ENCODE measurements at regions not wholly inside any gene's neighbourhood (a gene's known extent, or its start where the extent isn't known, plus 50 kb on each side); places are given as distances from the start of the nearest gene placed in this dataset.

DNA sequence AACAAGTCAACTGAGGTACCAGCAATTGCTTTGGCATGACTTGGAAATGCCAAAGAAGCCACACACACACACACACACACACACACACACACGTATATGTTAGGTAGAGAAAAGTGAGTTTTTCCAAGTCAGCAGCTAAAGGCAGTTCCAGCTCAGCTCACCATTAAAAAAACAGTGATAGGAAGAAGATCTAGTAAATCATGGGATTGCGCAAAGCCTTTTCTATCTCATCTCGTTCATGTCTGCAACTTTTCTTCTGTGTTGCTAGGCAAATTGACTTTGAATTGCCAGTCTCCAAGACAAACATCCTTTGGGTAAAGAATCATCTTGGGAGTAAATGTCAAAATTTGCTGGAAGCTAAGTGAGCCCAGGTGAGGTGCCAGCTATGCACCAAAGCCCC, 500.1 kb downstream of the ENC1 start:
- DNase-seq (ENCODE audit: low spot score): no peak
- no peak for TF ChIP-seq CTCF (IDR thresholded peaks at IDR 0.05; ENCODE audit: extremely low read depth, missing control alignments)

DNA sequence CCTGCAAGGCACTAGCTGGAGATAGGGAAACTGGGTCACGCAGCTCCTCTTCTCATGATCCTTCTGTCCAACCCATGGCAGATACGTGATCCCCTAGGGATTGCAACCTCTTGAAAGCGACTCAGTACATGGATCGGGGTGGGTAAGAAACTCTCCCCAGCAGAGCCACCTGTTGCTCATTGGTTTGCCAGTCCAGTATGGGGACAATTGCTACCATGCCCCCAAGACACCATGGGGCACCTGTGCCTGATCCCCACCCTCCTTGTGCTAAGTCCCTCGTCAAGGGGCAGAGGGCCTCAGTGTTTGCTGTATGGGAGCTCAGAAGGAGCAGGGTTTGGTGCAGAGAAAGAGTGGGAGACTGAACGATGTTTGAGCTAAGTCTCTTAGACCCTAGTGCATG, 500.9 kb downstream of the ENC1 start:
- no peak for DNase-seq (ENCODE audit: low spot score)
- no peak for TF ChIP-seq CTCF (IDR thresholded peaks at IDR 0.05; ENCODE audit: extremely low read depth, missing control alignments)

DNA sequence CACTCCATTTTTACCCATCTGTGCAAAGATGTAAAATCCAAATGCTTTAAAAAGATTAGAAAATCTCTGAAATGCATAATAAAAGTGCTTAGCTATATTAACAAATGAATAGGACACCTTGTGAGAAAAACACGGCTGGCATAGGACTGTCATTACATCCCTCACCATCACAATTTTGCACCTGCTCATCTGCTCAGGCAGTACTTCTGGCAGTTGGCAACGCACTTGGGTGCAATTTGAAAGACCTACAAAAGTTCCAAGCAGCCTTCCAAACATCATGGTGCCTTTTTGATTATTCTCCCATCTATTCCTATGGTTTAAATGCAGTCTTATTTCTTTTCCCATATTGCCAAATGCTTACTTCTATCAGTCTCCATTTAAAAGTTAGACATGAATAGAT, 501.8 kb downstream of the ENC1 start:
- TF ChIP-seq CTCF (IDR thresholded peaks at IDR 0.05; ENCODE audit: extremely low read depth, missing control alignments): no peak
- no peak for DNase-seq (ENCODE audit: low spot score)

GRCh38 chr5:74136276-74136825, 504.2 kb downstream of the ENC1 start:
- no peak for TF ChIP-seq CTCF (IDR thresholded peaks at IDR 0.05; ENCODE audit: extremely low read depth, missing control alignments)
- DNase-seq (ENCODE audit: low spot score): no peak

DNA sequence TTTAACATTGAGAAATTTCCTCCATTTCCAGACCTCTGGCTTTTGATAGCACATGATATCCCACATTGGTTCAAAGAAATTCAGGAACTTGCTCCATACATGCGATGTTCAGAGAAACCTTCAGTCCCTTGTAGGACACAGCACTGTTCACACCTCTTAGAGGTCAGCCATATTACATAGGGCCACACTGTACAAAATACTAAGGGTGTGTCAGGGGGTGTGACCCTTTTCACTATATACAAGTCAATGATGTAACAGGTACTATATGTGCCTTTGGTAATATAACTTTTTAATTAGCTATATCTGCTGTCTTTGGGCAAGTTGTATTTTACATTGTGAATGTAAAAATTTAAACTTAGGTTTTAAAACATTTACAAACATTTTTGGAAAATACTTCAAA, 505.5 kb downstream of the ENC1 start:
- DNase-seq (ENCODE audit: low spot score): no peak
- no peak for TF ChIP-seq CTCF (IDR thresholded peaks at IDR 0.05; ENCODE audit: extremely low read depth, missing control alignments)

DNA sequence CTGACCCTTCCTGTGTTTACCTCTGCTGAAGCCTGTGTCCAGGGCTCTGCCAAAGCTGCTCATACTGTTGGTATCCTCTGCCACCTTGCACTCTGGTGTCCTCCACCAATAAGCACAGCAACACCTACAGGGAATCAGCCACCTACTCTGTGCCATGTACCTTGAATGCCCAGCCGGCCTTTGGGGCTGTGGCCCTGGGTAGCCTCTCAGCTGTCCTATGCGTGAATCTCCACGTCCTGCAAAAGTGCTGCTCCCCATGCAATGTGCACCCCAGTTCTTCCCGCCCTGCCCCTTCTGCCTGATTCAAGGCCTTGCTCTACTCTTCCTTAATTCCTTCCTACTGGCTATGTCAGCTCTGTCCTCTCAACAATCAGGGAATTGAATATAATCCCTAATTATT, 506.5 kb downstream of the ARHGEF28 start:
- no peak for DNase-seq (ENCODE audit: low spot score)
- TF ChIP-seq CTCF (IDR thresholded peaks at IDR 0.05; ENCODE audit: extremely low read depth, missing control alignments): no peak

DNA sequence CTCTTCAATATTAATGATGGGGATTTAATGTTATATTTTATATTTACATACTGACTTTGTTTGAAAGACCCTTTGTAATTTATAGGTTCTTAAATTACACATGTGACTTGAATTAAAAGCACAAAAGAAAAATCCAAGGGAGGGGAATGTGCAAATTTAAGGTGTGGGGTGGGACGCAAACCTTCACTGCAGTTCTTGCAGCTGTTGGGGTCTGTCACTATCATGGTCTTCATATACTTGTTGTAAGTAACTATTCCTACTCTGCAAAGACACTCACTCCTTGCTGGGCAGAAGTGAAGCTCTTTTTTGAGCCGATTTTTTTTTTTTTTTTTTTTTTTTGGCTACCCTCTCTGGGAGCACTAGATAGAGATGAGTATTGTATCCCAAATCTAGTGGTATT, 505.3 kb downstream of the ARHGEF28 start:
- no peak for DNase-seq (ENCODE audit: low spot score)

More for the DNA sequence above, 505.3 kb downstream of the ARHGEF28 start:
- no peak for TF ChIP-seq CTCF (IDR thresholded peaks at IDR 0.05; ENCODE audit: extremely low read depth, missing control alignments)

All from GM20000 (cell line).